BJ (cell line): ENCODE measurements at regions not wholly inside any gene's neighbourhood (a gene's known extent, or its start where the extent isn't known, plus 50 kb on each side); places are given as distances from the start of the nearest gene placed in this dataset.
"Not testable (repeated sequence)": the region's sequence is repeated elsewhere in the genome, so short reads cannot be mapped to it uniquely, and the experiment has no call there.

Experiments
- CTCF ChIA-PET: fragments of 350-600 bp; formaldehyde crosslinking; extraction: SDS; loops from one replicate; lab custom pipeline; 2021; ENCODE audit warnings: antibody characterized with exemption, inconsistent platforms; lab: Yijun Ruan, JAX
- POLR2A ChIA-PET: fragments of 300-600 bp; sonication (Branson Sonifier 250); formaldehyde crosslinking; extraction: SDS; loops from one replicate; lab custom pipeline; 2021; ENCODE audit warnings: antibody characterized with exemption; lab: Charles Lee
- DNase-seq: peaks from one replicate; pipeline ENCODE4 v3.0.0-alpha.2; 2011; ENCODE audit warnings: low read depth
- H3K27me3 ChIP-seq: 2 replicates; pipeline ENCODE4 v1.6.0; 2011; ENCODE audit warnings: low read length; ENCODE audit not compliant: control insufficient read depth, insufficient read depth
- H3K36me3 ChIP-seq: 2 replicates; pipeline ENCODE4 v1.5.1; 2011; ENCODE audit warnings: low read length; ENCODE audit not compliant: control insufficient read depth, insufficient read depth
- H3K4me3 ChIP-seq: 2 replicates; pipeline ENCODE4 v1.5.1; 2011; ENCODE audit warnings: low read depth, mild to moderate bottlenecking, control low read depth, low read length
- CTCF ChIP-seq: IDR thresholded peaks from 2 replicates; pipeline ENCODE4 v1.5.1; 2011; ENCODE audit warnings: low read depth, mild to moderate bottlenecking, control low read depth, inconsistent platforms, low read length, moderate library complexity; ENCODE audit not compliant: insufficient read depth

- POLR2A ChIA-PET: no interaction called here
- no peak for TF ChIP-seq CTCF
- Histone ChIP-seq H3K27me3 (no peaks in the 10 kb centered on the region), H3K36me3 (no peaks in the 10 kb centered on the region), H3K4me3 (no peak overlapping the region)
- CTCF ChIA-PET: no interaction called here
- DNase-seq: no peak
Observed at GRCh38 chr12:25629341-25629740, 76.3 kb upstream of the LMNTD1 start.

DNA sequence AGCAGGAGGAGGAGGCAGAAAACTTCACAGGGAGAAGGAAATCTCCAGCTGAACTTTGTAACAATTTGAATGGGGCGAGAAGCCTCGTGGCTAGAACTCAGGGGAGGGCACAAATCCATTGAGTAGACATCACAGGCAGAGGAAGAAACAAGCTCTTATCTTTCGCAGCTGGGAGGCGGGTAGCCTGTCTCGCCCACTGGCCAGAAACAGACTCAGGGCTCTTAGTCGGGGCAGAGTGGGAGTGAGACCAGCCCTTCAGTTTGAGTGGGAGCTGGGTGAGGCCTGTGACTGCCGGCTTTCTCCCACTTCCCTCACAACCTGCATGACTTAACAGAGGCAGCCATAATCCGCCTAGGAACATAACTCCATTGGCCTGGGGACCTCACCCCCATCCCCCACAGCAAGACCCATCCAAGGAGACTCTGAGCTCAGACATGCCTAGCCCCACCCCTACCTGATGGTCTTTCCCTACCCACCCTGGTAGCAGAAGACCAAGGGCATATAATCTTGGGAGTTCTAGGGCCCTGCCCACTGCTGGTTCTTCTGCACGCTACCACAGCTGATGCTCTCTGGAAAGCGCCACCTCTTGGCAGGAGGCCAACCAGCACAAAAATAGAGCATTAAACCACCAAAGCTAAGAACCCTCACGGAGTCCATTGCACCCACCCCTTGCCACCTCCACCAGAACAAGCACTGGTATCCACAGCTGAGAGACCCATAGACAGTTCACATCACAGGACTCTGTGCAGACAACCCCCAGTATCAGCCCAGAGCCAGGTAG lies 77.8 kb upstream of the LMNTD1 start:
- POLR2A ChIA-PET, CTCF ChIA-PET, DNase-seq, H3K36me3 ChIP-seq, H3K27me3 ChIP-seq, H3K4me3 ChIP-seq: not testable (repeated sequence)

DNA sequence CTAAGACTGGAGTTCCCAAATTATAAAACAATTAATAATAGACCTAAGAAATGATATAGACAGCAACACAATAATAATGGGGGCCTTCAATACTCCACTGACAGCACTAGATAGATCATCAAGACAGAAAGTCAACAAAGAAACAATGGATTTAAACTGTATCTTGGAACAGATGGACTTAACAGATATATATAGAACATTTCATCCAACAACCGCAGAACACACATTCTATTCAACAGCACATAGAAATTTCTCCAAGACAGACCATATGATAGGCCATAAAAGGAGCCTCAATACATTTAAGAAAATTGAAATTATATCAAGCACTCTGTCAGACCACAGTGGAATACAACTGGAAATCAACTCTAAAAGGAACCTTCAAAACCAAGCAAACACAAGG lies 80.1 kb upstream of the LMNTD1 start:
- H3K4me3 ChIP-seq, CTCF ChIA-PET, DNase-seq, H3K36me3 ChIP-seq, H3K27me3 ChIP-seq, POLR2A ChIA-PET: not testable (repeated sequence)

DNA sequence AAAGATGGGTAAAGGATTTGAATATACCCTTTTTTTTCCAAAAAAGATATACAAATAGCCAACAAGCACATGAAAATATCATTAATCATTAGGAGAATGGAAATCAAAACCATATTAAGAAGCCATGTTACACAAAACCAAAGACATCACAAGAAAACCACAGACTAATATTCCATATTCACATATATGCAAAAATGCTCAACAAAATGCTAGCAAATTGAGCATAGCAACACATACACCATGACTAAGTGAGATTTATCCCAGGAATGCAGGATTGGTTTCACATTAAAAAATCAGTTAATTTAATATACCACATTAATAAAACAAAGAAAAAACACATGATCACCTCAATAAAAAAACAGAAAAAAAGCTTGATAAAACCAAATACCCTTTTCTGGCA lies 84.7 kb upstream of the LMNTD1 start:
- Histone ChIP-seq H3K27me3 (no peaks in the 10 kb centered on the region), H3K36me3 (no peaks in the 10 kb centered on the region), H3K4me3 (no peak overlapping the region)
- no peak for TF ChIP-seq CTCF
- ChIA-PET CTCF (no interaction called here), POLR2A (no interaction called here)
- DNase-seq: no peak

DNA sequence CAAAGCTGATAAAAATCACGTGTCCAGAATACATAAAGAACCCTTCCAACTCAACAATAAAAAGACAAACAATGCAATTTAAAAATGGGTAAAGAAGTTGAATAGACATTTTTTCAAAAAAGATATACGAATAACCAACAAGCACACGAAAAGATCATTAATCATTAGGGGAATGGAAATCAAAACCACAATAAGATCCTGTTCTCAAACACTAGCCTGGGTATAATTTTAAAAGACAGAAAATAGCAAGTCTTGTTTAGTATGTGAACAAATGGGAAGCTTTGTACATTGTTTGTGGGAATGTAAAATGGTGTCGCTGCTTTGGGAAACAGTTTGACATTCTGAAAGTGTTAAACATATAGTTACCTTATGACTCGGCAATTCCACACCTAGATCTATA lies 86.3 kb upstream of the LMNTD1 start:
- CTCF ChIA-PET: no interaction called here

DNA sequence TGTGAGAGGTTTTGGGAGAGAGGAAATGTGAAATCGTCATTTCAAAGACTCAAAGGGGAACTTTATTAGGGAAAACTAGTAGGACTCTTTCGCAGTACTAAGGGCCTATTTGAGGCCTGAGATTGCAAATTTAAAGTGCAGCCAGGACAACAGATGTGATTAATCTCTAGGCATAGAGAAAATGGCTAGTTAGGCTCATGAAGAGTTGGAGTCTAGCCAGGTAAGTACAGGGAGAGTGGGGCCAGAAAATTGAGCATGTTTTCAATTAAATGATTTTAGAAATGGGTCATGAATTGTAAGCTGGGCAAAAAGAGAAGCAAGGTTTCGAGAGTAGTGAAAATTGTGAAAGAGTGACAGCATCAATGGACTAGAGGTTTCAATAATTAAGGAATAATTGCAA lies 91.9 kb upstream of the LMNTD1 start:
- Histone ChIP-seq H3K27me3 (no peaks in the 10 kb centered on the region), H3K4me3 (no peak overlapping the region), H3K36me3 (no peaks in the 10 kb centered on the region)
- ChIA-PET CTCF (interaction anchor here (2.0 kb wide), 1 partner anchor 20 kb away, joined by 5 read pairs; no protein-coding TSS in a partner anchor), POLR2A (no interaction called here)
- no peak for DNase-seq
- no peak for TF ChIP-seq CTCF

More for the DNA sequence above, 86.3 kb upstream of the LMNTD1 start:
- DNase-seq: no peak
- H3K36me3 ChIP-seq: no peaks in the 10 kb centered on the region
- H3K4me3 ChIP-seq: no peak overlapping the region
- TF ChIP-seq CTCF: no peak
- H3K27me3 ChIP-seq: no peaks in the 10 kb centered on the region
- POLR2A ChIA-PET: no interaction called here
